Ovary (tissue), 3 donors: ENCODE measurements at regions not wholly inside any gene's neighbourhood (a gene's known extent, or its start where the extent isn't known, plus 50 kb on each side); places are given as distances from the start of the nearest gene placed in this dataset.

Experiments
- CTCF ChIP-seq, 3 donors: fragments of 450-650 bp in 2 of 3; fragments of 200-600 bp in 1 of 3; IDR thresholded peaks; one replicate each; pipeline versions ENCODE4 v1.5.1 to v1.8.0; 2016 to 2022; ENCODE audit warnings: antibody characterized with exemption in 3 of 3, mild to moderate bottlenecking in 1 of 3
- POLR2A ChIP-seq: fragments of 450-650 bp; IDR thresholded peaks from one replicate; pipeline ENCODE4 v1.6.1; 2017; ENCODE audit warnings: antibody characterized with exemption, mild to moderate bottlenecking, moderate library complexity
- donor health status: DM: no; HTN: no; CAD: no.

- TF ChIP-seq POLR2A, result no peak
- TF ChIP-seq CTCF (IDR thresholded peaks at IDR 0.05), result no peak
Observed at GRCh38 chr7:109224100-109224499, 654.4 kb downstream of the DNAJB9 start.
